ENCODE measurements at regions not wholly inside any gene's neighbourhood (a gene's known extent, or its start where the extent isn't known, plus 50 kb on each side); places are given as distances from the start of the nearest gene placed in this dataset.

GRCh38 chr13:74907788-74908187 lies 574.2 kb downstream of the TBC1D4 start:
- TF ChIP-seq MAX (IDR thresholded peaks at IDR 0.05) (no peak), EGR1 (IDR thresholded peaks at IDR 0.05) (no peak), TAF1 (IDR thresholded peaks at IDR 0.05; ENCODE audit: low read depth) (no peak), CEBPB (IDR thresholded peaks at IDR 0.05) (no peak), REST (IDR thresholded peaks at IDR 0.05; ENCODE audit: low read depth) (no peak), CREB1 (IDR thresholded peaks at IDR 0.05; ENCODE audit: low read depth) (no peak), YY1 (IDR thresholded peaks at IDR 0.05; ENCODE audit: low read depth) (no peak)

Measured in Ishikawa (cell line).